ENCODE measurements at regions not wholly inside any gene's neighbourhood (a gene's known extent, or its start where the extent isn't known, plus 50 kb on each side); places are given as distances from the start of the nearest gene placed in this dataset.

DNA sequence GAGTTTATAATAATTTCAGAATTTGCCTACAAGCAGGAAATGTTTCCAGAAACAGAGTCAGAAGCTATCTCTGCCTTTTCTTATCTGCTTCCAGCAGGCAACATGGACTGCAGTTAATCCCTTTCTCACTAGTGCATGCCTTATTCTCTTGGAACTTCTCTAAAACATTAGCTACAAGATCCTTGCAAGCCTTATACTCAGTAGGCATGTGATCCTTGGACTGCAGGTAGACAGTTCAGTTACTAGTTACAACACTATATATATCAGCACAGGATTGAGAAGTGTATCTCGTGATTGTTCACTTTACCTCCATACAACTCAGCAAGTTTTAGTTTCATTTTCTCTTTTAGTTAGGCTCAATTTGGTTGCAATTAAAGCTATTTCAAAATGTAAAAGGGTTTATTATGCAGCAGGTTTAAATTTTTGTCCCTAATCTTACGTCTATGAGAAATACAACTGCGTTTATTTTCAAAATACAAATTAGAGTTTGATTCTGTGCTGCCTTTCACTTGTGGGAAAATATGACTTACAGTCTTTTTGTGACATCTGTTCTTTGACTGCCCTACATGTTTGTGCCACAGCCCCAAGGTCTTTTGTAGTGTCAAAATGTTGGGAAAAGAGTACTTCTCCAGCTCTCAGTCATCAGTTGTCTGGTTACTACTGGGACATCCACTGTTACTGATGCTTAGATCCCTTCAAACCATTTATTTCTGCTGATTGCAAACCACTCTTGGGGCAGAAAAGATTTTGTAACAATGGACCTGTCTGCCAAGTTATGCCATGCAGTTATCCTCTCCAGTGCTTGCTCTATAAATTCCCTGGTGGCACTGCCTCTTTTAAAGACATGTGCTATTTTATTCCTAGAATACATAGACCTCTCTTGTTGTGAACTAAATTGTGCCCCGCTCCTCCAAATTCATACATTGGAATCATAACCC is 709.0 kb upstream of the FOXG1 start:
- TF ChIP-seq, protein P1, sequence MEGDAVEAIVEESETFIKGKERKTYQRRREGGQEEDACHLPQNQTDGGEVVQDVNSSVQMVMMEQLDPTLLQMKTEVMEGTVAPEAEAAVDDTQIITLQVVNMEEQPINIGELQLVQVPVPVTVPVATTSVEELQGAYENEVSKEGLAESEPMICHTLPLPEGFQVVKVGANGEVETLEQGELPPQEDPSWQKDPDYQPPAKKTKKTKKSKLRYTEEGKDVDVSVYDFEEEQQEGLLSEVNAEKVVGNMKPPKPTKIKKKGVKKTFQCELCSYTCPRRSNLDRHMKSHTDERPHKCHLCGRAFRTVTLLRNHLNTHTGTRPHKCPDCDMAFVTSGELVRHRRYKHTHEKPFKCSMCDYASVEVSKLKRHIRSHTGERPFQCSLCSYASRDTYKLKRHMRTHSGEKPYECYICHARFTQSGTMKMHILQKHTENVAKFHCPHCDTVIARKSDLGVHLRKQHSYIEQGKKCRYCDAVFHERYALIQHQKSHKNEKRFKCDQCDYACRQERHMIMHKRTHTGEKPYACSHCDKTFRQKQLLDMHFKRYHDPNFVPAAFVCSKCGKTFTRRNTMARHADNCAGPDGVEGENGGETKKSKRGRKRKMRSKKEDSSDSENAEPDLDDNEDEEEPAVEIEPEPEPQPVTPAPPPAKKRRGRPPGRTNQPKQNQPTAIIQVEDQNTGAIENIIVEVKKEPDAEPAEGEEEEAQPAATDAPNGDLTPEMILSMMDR (IDR thresholded peaks at IDR 0.05): no peak
- no peak for TF ChIP-seq EZH2 (IDR thresholded peaks at IDR 0.05; ENCODE audit: borderline replicate concordance, insufficient read depth, low read depth, low read length, poor library complexity, severe bottlenecking)
